K562 (cell line): ENCODE measurements at regions not wholly inside any gene's neighbourhood (a gene's known extent, or its start where the extent isn't known, plus 50 kb on each side); places are given as distances from the start of the nearest gene placed in this dataset.
A peak's percentile ranks its signal among the peaks of the same experiment; 100 is the strongest.

Experiments
- ATAC-seq: fragments of 200-7000 bp; cut with Tn5 transposase; 3 replicates; pipeline ENCODE4 v1.9.1; 2020; ENCODE audit warnings: moderate library complexity
- BruUV-seq: library from RNA; stranded (reverse); fragments of 400-500 nt; replicated peaks from 2 replicates; lab custom pipeline; 2021; lab: Mats Ljungman, UMichigan
- CTCF ChIA-PET: fragments of 300-600 bp; formaldehyde crosslinking; extraction: SDS; loops from one replicate; lab custom pipeline; 2021; ENCODE audit warnings: low intra/inter-chr PET ratio; lab: Yijun Ruan, JAX
- POLR2A ChIA-PET: fragments of 300-600, 350-650 bp; sonication (Branson Sonifier 250); formaldehyde crosslinking; extraction: SDS; loops from one replicate; lab custom pipeline; 2021; ENCODE audit warnings: antibody characterized with exemption, inconsistent platforms; lab: Yijun Ruan, JAX
- DNase-seq, 4 experiments: peaks; one replicate each; pipeline versions ENCODE4 v3.0.0 to v3.0.0-alpha.2; 2011 to 2018; ENCODE audit warnings: low spot score in 3 of 4, mixed read lengths in 3 of 4; ENCODE audit errors: extremely low read depth in 1 of 4
- FAIRE-seq: peaks from 2 replicates; lab custom pipeline; 2011; peaks lifted over from hg19 to GRCh38; lab: Jason Lieb, UNC
- H2AFZ ChIP-seq: 2 replicates; pipeline ENCODE4 v1.6.0; 2011; ENCODE audit warnings: low read depth, low read length, control low read depth, inconsistent platforms
- H3K27ac ChIP-seq: fragments of 200-600 bp; 3 replicates; pipeline ENCODE4 v1.8.0; 2011; ENCODE audit warnings: low read depth, mild to moderate bottlenecking, control low read depth, inconsistent platforms, low read length, moderate library complexity, mixed read lengths; ENCODE audit errors: extremely low read depth
- H3K27me3 ChIP-seq, 2 experiments: fragments of 300-600 bp in 1 of 2; 2 replicates in 1 of 2; 3 replicates in 1 of 2; pipeline versions ENCODE4 v1.6.0 to v1.8.0; 2011; ENCODE audit warnings: inconsistent platforms in 2 of 2, low read length in 2 of 2, mild to moderate bottlenecking in 1 of 2, mixed read lengths in 1 of 2, moderate library complexity in 1 of 2; ENCODE audit not compliant: control insufficient read depth in 2 of 2, insufficient read depth in 2 of 2
- H3K36me3 ChIP-seq: fragments of 300-600 bp; 3 replicates; pipeline ENCODE4 v1.8.0; 2011; ENCODE audit warnings: mild to moderate bottlenecking, low read length, inconsistent platforms; ENCODE audit not compliant: control insufficient read depth, insufficient read depth
- H3K4me1 ChIP-seq, 2 experiments: fragments of 200-600 bp in 1 of 2; replicated peaks in 1 of 2; 2 replicates in 1 of 2; 3 replicates in 1 of 2; pipeline versions ENCODE4 v1.5.1 to v1.8.0; 2011; ENCODE audit warnings: inconsistent platforms in 2 of 2, low read length in 2 of 2, mild to moderate bottlenecking in 1 of 2, mixed read lengths in 1 of 2, moderate library complexity in 1 of 2; ENCODE audit not compliant: control insufficient read depth in 2 of 2, insufficient read depth in 2 of 2
- H3K4me2 ChIP-seq: 2 replicates; pipeline ENCODE4 v1.6.1; 2011; ENCODE audit warnings: low read length, control low read depth, inconsistent platforms, mixed read lengths; ENCODE audit not compliant: insufficient read depth
- H3K4me3 ChIP-seq: fragments of 200-600 bp; sonication (generic), shearing (Covaris generic); 2 replicates; pipeline ENCODE4 v1.5.1; 2016; ENCODE audit warnings: control low read depth, inconsistent platforms
- H3K79me2 ChIP-seq: fragments of 200-600 bp; 3 replicates; pipeline ENCODE4 v1.8.0; 2011; ENCODE audit warnings: low read length, inconsistent platforms; ENCODE audit not compliant: control insufficient read depth, insufficient read depth
- H3K9ac ChIP-seq, 2 experiments: 2 replicates each; pipeline versions ENCODE4 v1.6.0 to v1.6.1; 2011; ENCODE audit warnings: low read depth in 2 of 2, low read length in 2 of 2, control low read depth in 1 of 2, inconsistent platforms in 1 of 2, mild to moderate bottlenecking in 1 of 2, mixed read lengths in 1 of 2; ENCODE audit not compliant: insufficient read depth in 1 of 2
- H3K9me1 ChIP-seq: one replicate; pipeline ENCODE4 v1.6.0; 2011; ENCODE audit warnings: inconsistent platforms, mild to moderate bottlenecking, low read length, moderate library complexity; ENCODE audit not compliant: control insufficient read depth, insufficient read depth
- H3K9me3 ChIP-seq: replicated peaks from 2 replicates; pipeline ENCODE4 v1.5.1; 2011; ENCODE audit warnings: low read depth, low read length, inconsistent platforms; ENCODE audit not compliant: control insufficient read depth, insufficient read depth
- H4K20me1 ChIP-seq: replicated peaks from 2 replicates; pipeline ENCODE4 v1.6.1; 2011; ENCODE audit warnings: low read length, inconsistent platforms, mixed read lengths; ENCODE audit not compliant: control insufficient read depth, insufficient read depth
- BRF1 ChIP-seq: IDR thresholded peaks from 3 replicates; pipeline ENCODE4 v1.6.1; 2011; ENCODE audit warnings: borderline replicate concordance, mild to moderate bottlenecking; ENCODE audit not compliant: insufficient read length; ENCODE audit errors: extremely low read depth
- FOSL1 ChIP-seq: fragments of 200-800 bp; sonication (Bioruptor generic); conservative IDR thresholded peaks from 2 replicates; pipeline ENCODE4 v1.6.1; 2016; ENCODE audit warnings: missing genetic modification characterization, missing compliant biosample characterization
- POLR3A ChIP-seq: IDR thresholded peaks from 2 replicates; pipeline ENCODE4 v1.6.1; 2011; ENCODE audit warnings: borderline replicate concordance, mild to moderate bottlenecking, moderate library complexity; ENCODE audit not compliant: insufficient read length, insufficient read depth; ENCODE audit errors: extremely low read depth
- RCOR1 ChIP-seq, 2 experiments: IDR thresholded peaks; 2 replicates each; pipeline ENCODE4 v1.6.1; 2012; ENCODE audit warnings: low read depth in 2 of 2, low read length in 2 of 2, borderline replicate concordance in 1 of 2, improper control_type of control experiment in 1 of 2
- SP1 ChIP-seq: sonication (generic); formaldehyde crosslinking; IDR thresholded peaks from 2 replicates; pipeline ENCODE4 v1.8.1; 2022; ENCODE audit warnings: mild to moderate bottlenecking, missing genetic modification reagents
- in situ Hi-C: fragments of 300-500 bp; cut with MboI; formaldehyde crosslinking; loops from 4 replicates; pipeline ENCODE4 v1.15.0; 2018; ENCODE audit warnings: inconsistent platforms, mixed read lengths
- intact Hi-C: fragments of 100-400 bp; cut with micrococcal nuclease; formaldehyde crosslinking; loops from 2 replicates; pipeline ENCODE4 v1.14.2; 2022

DNA sequence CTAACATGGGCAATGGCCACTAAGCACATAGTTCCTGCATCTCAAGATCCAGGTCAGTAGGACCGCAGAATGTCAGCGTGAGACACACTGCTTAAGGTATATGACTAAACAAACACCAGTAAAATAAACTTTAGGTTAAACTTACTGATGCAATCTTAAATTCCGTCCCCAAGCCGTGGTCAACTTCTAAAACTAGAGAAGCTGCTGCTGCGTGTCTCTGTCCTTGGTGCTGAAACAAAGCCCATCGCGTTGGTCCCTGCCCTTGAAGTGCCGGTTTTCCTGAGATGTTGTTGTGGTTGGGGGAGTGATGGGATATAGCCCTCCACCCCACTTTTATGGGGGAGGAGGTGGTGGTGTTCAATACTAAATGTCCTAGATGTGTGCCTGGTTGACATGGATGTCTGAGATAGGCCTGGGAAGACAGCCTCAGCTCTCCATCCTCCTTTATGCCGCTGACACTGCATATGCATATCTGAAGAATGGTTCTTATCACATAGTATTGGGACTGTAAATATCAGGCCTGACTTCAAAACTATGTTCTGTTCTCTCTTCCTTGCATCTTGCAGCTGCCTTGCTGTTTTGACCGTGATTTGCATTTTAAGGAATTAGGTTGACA is 72.0 kb upstream of the KCNA3 start (continued):
- TF ChIP-seq RCOR1 (IDR thresholded peaks at IDR 0.05; ENCODE audit: borderline replicate concordance in 1 of 2, low read depth in 2 of 2, low read length in 2 of 2): peak in 1 of 2 experiments; percentile 71; a peak in 1 of 4 replicates
- TF ChIP-seq POLR3A: no peak

DNA sequence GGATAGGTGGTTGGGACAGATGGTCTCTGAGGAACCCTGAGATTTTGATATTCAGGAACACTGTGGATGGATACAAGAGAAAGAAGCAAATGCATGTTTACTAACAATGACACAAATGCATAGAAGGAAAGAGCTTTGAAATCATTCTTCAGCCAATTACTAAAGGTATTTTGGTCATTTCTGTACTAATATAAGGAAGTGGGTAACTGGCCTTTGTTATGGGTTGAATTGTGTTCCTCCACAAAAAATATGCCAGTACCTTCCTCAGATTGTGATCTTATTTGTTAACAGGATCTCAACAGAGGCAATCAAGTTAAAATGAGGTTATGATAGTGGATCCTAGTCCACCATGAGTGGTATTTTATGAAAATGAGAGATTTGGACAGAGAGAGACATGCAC is 68.7 kb upstream of the KCNA3 start:
- Histone ChIP-seq H3K27me3 (no peaks in the 10 kb centered on the region), H3K27ac (no peak overlapping the region), H3K9me3 (no peaks in the 10 kb centered on the region), H4K20me1 (no peaks in the 10 kb centered on the region)
- no peak for TF ChIP-seq FOSL1
- no peak for TF ChIP-seq SP1
- no peak for TF ChIP-seq BRF1
- TF ChIP-seq, all 486 proteins: peak for 0
- no peak for FAIRE-seq
- in situ Hi-C loops: no loop called here
- no peak for ATAC-seq
- Histone ChIP-seq H3K4me2 (no peak overlapping the region), H2AFZ (no peak overlapping the region), H3K9ac (no peak overlapping the region), H3K4me3 (no peak overlapping the region), H3K79me2 (no peaks in the 10 kb centered on the region), H3K36me3 (no peaks in the 10 kb centered on the region), H3K4me1 (no peaks in the 10 kb centered on the region), H3K9me1 (no peaks in the 10 kb centered on the region)
- no TSS peak for BruUV-seq
- CTCF ChIA-PET: no interaction called here
- intact Hi-C loops: no loop called here
- DNase-seq: no peak
- POLR2A ChIA-PET: no interaction called here
